ENCODE measurements at regions not wholly inside any gene's neighbourhood (a gene's known extent, or its start where the extent isn't known, plus 50 kb on each side); places are given as distances from the start of the nearest gene placed in this dataset.

- TF ChIP-seq FOXA1 (IDR thresholded peaks at IDR 0.05) = no peak
- TF ChIP-seq, protein P1, sequence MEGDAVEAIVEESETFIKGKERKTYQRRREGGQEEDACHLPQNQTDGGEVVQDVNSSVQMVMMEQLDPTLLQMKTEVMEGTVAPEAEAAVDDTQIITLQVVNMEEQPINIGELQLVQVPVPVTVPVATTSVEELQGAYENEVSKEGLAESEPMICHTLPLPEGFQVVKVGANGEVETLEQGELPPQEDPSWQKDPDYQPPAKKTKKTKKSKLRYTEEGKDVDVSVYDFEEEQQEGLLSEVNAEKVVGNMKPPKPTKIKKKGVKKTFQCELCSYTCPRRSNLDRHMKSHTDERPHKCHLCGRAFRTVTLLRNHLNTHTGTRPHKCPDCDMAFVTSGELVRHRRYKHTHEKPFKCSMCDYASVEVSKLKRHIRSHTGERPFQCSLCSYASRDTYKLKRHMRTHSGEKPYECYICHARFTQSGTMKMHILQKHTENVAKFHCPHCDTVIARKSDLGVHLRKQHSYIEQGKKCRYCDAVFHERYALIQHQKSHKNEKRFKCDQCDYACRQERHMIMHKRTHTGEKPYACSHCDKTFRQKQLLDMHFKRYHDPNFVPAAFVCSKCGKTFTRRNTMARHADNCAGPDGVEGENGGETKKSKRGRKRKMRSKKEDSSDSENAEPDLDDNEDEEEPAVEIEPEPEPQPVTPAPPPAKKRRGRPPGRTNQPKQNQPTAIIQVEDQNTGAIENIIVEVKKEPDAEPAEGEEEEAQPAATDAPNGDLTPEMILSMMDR (IDR thresholded peaks at IDR 0.05; ENCODE audit: low read depth, low read length, missing input control) = no peak
- TF ChIP-seq, protein P2, sequence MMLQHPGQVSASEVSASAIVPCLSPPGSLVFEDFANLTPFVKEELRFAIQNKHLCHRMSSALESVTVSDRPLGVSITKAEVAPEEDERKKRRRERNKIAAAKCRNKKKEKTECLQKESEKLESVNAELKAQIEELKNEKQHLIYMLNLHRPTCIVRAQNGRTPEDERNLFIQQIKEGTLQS (IDR thresholded peaks at IDR 0.05) = no peak
- no peak for TF ChIP-seq TAF1 (conservative IDR thresholded peaks at IDR 0.05)
- no peak for TF ChIP-seq GABPA (IDR thresholded peaks at IDR 0.05 in 1 of 2, conservative IDR thresholded peaks at IDR 0.05 in 1 of 2)
- TF ChIP-seq SP1 (IDR thresholded peaks at IDR 0.05) = no peak
- TF ChIP-seq REST (IDR thresholded peaks at IDR 0.05) = no peak
- TF ChIP-seq YY1 (IDR thresholded peaks at IDR 0.05) = no peak
- no peak for TF ChIP-seq RXRA (IDR thresholded peaks at IDR 0.05)
Measured at GRCh38 chr7:15989194-15989593, 302.7 kb upstream of the MEOX2 start.

All from liver (tissue), 3 donors.